Neuronal stem cell (in vitro differentiated cells): ENCODE measurements at regions not wholly inside any gene's neighbourhood (a gene's known extent, or its start where the extent isn't known, plus 50 kb on each side); places are given as distances from the start of the nearest gene placed in this dataset.
A peak's percentile ranks its signal among the peaks of the same experiment; 100 is the strongest.

Source experiments
- DNase-seq: peaks from one replicate; pipeline ENCODE4 v3.0.0-alpha.2; 2013; ENCODE audit warnings: low spot score
- H2AFZ ChIP-seq: one replicate; pipeline ENCODE4 v1.6.1; 2013; ENCODE audit warnings: mild to moderate bottlenecking, low read length, inconsistent platforms
- H2AK5ac ChIP-seq: 2 replicates; pipeline ENCODE4 v1.6.1; 2013; ENCODE audit warnings: low read depth, mild to moderate bottlenecking, inconsistent platforms, low read length, moderate library complexity, mixed read lengths
- H2BK120ac ChIP-seq: 2 replicates; pipeline ENCODE4 v1.6.1; 2013; ENCODE audit warnings: low read depth, mild to moderate bottlenecking, inconsistent platforms, low read length, moderate library complexity, mixed read lengths
- H2BK12ac ChIP-seq: one replicate; pipeline ENCODE4 v1.6.1; 2013; ENCODE audit warnings: low read length, inconsistent platforms
- H2BK15ac ChIP-seq: 2 replicates; pipeline ENCODE4 v1.6.1; 2013; ENCODE audit warnings: mild to moderate bottlenecking, low read length, inconsistent platforms, mixed read lengths
- H2BK5ac ChIP-seq: one replicate; pipeline ENCODE4 v1.6.1; 2013; ENCODE audit warnings: inconsistent platforms, mild to moderate bottlenecking, low read length, moderate library complexity
- H3K14ac ChIP-seq: one replicate; pipeline ENCODE4 v1.6.1; 2013; ENCODE audit warnings: low read length, inconsistent platforms
- H3K18ac ChIP-seq: 2 replicates; pipeline ENCODE4 v1.6.1; 2013; ENCODE audit warnings: low read length, inconsistent platforms
- H3K23ac ChIP-seq: 2 replicates; pipeline ENCODE4 v1.6.1; 2013; ENCODE audit warnings: low read depth, mild to moderate bottlenecking, mixed read lengths, low read length, inconsistent platforms; ENCODE audit not compliant: poor library complexity
- H3K27ac ChIP-seq: replicated peaks from 3 replicates; pipeline ENCODE4 v1.5.1; 2013; ENCODE audit warnings: low read length, inconsistent platforms
- H3K27me3 ChIP-seq, 3 experiments: 2 replicates each; pipeline ENCODE4 v1.6.1; 2013; ENCODE audit warnings: low read length in 3 of 3, mild to moderate bottlenecking in 2 of 3, inconsistent platforms in 1 of 3, low read depth in 1 of 3, mixed read lengths in 1 of 3, moderate library complexity in 1 of 3; ENCODE audit not compliant: control insufficient read depth in 3 of 3, insufficient read depth in 3 of 3
- H3K36me3 ChIP-seq, 2 donors: replicated peaks in 1 of 2; 2 replicates each; pipeline ENCODE4 v1.6.1; 2013; ENCODE audit warnings: low read length in 2 of 2; ENCODE audit not compliant: control insufficient read depth in 2 of 2, insufficient read depth in 2 of 2
- H3K4ac ChIP-seq: 2 replicates; pipeline ENCODE4 v1.6.1; 2013; ENCODE audit warnings: inconsistent platforms, mild to moderate bottlenecking, low read length, moderate library complexity
- H3K4me1 ChIP-seq, 2 donors: 1 replicate in 1 of 2; 2 replicates in 1 of 2; pipeline ENCODE4 v1.6.1; 2013; ENCODE audit warnings: low read length in 2 of 2, low read depth in 1 of 2; ENCODE audit not compliant: control insufficient read depth in 2 of 2, insufficient read depth in 1 of 2
- H3K4me2 ChIP-seq: one replicate; pipeline ENCODE4 v1.6.1; 2013; ENCODE audit warnings: mild to moderate bottlenecking, low read length, inconsistent platforms; ENCODE audit not compliant: insufficient read depth, poor library complexity, severe bottlenecking
- H3K4me3 ChIP-seq, 2 donors: 2 replicates each; pipeline ENCODE4 v1.5.1; 2013; ENCODE audit warnings: low read length in 2 of 2, mild to moderate bottlenecking in 2 of 2, inconsistent platforms in 1 of 2, moderate library complexity in 1 of 2
- H3K79me1 ChIP-seq: one replicate; pipeline ENCODE4 v1.6.1; 2013; ENCODE audit warnings: low read depth, mild to moderate bottlenecking, inconsistent platforms, low read length, moderate library complexity
- H3K9ac ChIP-seq: one replicate; pipeline ENCODE4 v1.6.1; 2013; ENCODE audit warnings: mild to moderate bottlenecking, low read depth, low read length, inconsistent platforms; ENCODE audit not compliant: poor library complexity
- H3K9me3 ChIP-seq, 2 donors: replicated peaks in 1 of 2; 2 replicates each; pipeline versions ENCODE3 to v1.6.1; 2013; ENCODE audit warnings: low read length in 2 of 2, mild to moderate bottlenecking in 2 of 2, inconsistent platforms in 1 of 2, low read depth in 1 of 2, mixed read lengths in 1 of 2, moderate library complexity in 1 of 2; ENCODE audit not compliant: control insufficient read depth in 2 of 2, insufficient read depth in 1 of 2
- H4K8ac ChIP-seq: one replicate; pipeline ENCODE4 v1.6.1; 2013; ENCODE audit warnings: low read depth, mild to moderate bottlenecking, inconsistent platforms, low read length, moderate library complexity
- H4K91ac ChIP-seq: one replicate; pipeline ENCODE4 v1.6.1; 2013; ENCODE audit warnings: low read length, low read depth, mild to moderate bottlenecking, inconsistent platforms; ENCODE audit not compliant: poor library complexity
- WGBS, 2 donors: extraction: QIAGEN DNeasy Blood & Tissue Kit; methylation state at CpG; one replicate each; pipeline ENCODE4 v1.1.7; 2013; ENCODE audit warnings: missing lambda C conversion rate in 2 of 2, mixed read lengths in 1 of 2; ENCODE audit not compliant: insufficient read length in 2 of 2, insufficient replicate concordance in 1 of 2; ENCODE audit errors: extremely low coverage in 2 of 2; 5-methylcytosine and 5-hydroxymethylcytosine counted together

GRCh38 chr3:182500289-182500688 lies 293.0 kb upstream of the ATP11B start:
- Histone ChIP-seq H2BK15ac (no peak overlapping the region), H3K79me1 (no peaks in the 10 kb centered on the region), H3K4me1 (peaks cover 8 to 56% of the 10 kb centered on the region in 2 donors), H3K27me3 (no peaks in the 10 kb centered on the region), H2BK12ac (no peak overlapping the region), H4K8ac (no peak overlapping the region), H3K18ac (no peak overlapping the region), H3K9me3 (no peaks in the 10 kb centered on the region), H3K27ac (peak overlapping the region; percentile 92), H3K4me3 (peak overlapping the region in 1 of 2 donors; percentile 4), H3K4ac (no peak overlapping the region), H3K9ac (no peak overlapping the region), H2BK5ac (no peak overlapping the region), H2BK120ac (no peak overlapping the region), H3K23ac (no peak overlapping the region), H2AFZ (peak overlapping the region; percentile 58), H3K36me3 (no peaks in the 10 kb centered on the region), H4K91ac (no peak overlapping the region), H3K14ac (no peak overlapping the region), H2AK5ac (no peak overlapping the region), H3K4me2 (no peak overlapping the region)
- WGBS, 2 donors: no CpG with 5 or more reads among the region's 10 CpGs
- peak; percentile 87 for DNase-seq

- Histone ChIP-seq H3K79me1 (no peaks in the 10 kb centered on the region), H3K9ac (no peak overlapping the region), H3K36me3 (no peaks in the 10 kb centered on the region), H2AK5ac (no peak overlapping the region), H3K14ac (no peak overlapping the region), H3K9me3 (no peaks in the 10 kb centered on the region), H4K91ac (no peak overlapping the region), H3K18ac (no peak overlapping the region), H4K8ac (no peak overlapping the region), H2BK15ac (no peak overlapping the region), H2BK120ac (no peak overlapping the region), H3K4me1 (peaks cover 11 to 56% of the 10 kb centered on the region in 2 donors), H2BK12ac (no peak overlapping the region), H3K4me2 (no peak overlapping the region), H3K23ac (no peak overlapping the region), H3K4me3 (no peak overlapping the region), H3K27me3 (no peaks in the 10 kb centered on the region), H3K27ac (peak overlapping the region; percentile 73), H2BK5ac (no peak overlapping the region), H2AFZ (no peak overlapping the region), H3K4ac (no peak overlapping the region)
- no peak for DNase-seq
- no CpG with 5 or more reads among the region's 3 CpGs for WGBS, 2 donors
Observed at GRCh38 chr3:182501856-182502255, 291.4 kb upstream of the ATP11B start.

DNA sequence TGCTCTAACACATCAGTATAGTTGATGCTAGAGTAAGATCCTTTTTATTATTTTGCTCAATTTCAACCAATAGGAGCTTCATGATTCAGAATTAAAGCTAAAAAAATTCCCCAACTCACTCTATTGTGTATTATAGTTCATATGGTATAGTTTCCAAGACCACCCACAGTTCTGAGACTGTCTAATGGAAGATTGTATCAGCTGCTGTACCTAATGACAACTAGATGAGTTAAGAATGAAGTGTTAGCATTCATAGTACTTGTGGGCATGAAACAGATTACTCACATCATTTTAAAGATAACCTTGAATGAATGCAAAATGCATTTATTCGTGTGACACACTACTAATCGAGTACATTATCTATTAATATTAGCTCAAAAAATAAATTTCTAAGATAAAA lies 289.9 kb upstream of the ATP11B start:
- Histone ChIP-seq H2BK5ac (no peak overlapping the region), H2AK5ac (no peak overlapping the region), H2BK120ac (no peak overlapping the region), H3K4me2 (no peak overlapping the region), H3K18ac (no peak overlapping the region), H3K4me1 (peaks cover 9 to 57% of the 10 kb centered on the region in 2 donors), H4K8ac (no peak overlapping the region), H2AFZ (no peak overlapping the region), H3K79me1 (no peaks in the 10 kb centered on the region), H3K14ac (no peak overlapping the region), H3K23ac (no peak overlapping the region), H3K27ac (no peak overlapping the region), H2BK12ac (no peak overlapping the region), H3K9me3 (no peaks in the 10 kb centered on the region), H3K4me3 (no peak overlapping the region), H3K27me3 (no peaks in the 10 kb centered on the region), H3K36me3 (no peaks in the 10 kb centered on the region), H4K91ac (no peak overlapping the region), H3K9ac (no peak overlapping the region), H2BK15ac (no peak overlapping the region), H3K4ac (no peak overlapping the region)
- no peak for DNase-seq
- no CpG with 5 or more reads among the region's 2 CpGs for WGBS, 2 donors

DNA sequence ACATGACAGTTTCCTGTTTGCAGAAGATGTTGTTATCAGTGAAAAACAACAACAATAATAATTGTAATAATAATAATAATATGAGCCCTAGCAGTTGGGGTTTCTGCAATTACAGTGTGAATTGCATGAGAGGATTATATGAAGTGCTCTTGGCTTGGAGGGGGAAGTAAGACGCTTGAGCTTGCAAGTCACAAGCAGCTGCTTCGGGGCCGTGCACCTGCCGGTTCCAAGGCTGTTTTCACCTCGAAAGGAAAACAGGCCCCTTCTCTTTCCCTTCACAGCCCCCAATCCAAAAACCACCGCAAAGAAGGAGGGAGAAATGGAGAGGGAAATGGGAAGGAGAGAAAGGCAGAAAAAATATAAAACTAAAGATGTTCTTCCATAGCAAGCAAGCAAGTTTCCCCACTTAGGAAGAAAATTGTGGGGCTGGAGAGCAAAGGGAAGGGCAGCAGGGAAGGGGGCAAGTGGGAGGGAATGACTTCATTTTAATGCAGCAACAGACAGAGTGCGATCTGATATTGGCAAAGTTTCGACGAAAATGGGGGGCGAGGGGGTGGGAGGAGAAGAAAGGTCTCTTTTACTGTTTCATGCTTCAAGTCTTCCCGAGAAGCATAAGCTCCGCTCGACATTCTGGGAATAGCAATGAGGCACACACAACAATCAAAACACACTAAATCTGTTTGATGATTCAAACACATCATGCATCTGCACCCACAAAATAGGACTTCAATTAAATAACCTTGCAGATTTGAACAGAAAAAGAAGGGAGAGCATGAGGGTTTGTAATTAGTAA lies 284.2 kb upstream of the ATP11B start:
- Histone ChIP-seq H3K23ac (no peak overlapping the region), H3K27ac (peak overlapping the region; percentile 50), H4K8ac (no peak overlapping the region), H3K4me2 (no peak overlapping the region), H4K91ac (no peak overlapping the region), H3K4me1 (peaks cover 13 to 39% of the 10 kb centered on the region in 2 donors), H3K36me3 (no peaks in the 10 kb centered on the region), H3K18ac (peak overlapping the region; percentile 32), H2BK12ac (no peak overlapping the region), H3K4me3 (no peak overlapping the region), H3K79me1 (no peaks in the 10 kb centered on the region), H3K27me3 (no peaks in the 10 kb centered on the region), H3K4ac (no peak overlapping the region), H2BK120ac (no peak overlapping the region), H2BK15ac (no peak overlapping the region), H3K14ac (no peak overlapping the region), H2AK5ac (no peak overlapping the region), H3K9me3 (no peaks in the 10 kb centered on the region), H2AFZ (peak overlapping the region; percentile 83), H3K9ac (no peak overlapping the region), H2BK5ac (no peak overlapping the region)
- DNase-seq: no peak
- no CpG with 5 or more reads among the region's 13 CpGs for WGBS, 2 donors
